GM21367 (cell line): ENCODE measurements at regions not wholly inside any gene's neighbourhood (a gene's known extent, or its start where the extent isn't known, plus 50 kb on each side); places are given as distances from the start of the nearest gene placed in this dataset.

Source experiments
- ATAC-seq: cut with Tn5 transposase; IDR thresholded peaks from one replicate; pipeline ENCODE4 v1.9.1; 2021; ENCODE audit not compliant: unreplicated experiment

DNA sequence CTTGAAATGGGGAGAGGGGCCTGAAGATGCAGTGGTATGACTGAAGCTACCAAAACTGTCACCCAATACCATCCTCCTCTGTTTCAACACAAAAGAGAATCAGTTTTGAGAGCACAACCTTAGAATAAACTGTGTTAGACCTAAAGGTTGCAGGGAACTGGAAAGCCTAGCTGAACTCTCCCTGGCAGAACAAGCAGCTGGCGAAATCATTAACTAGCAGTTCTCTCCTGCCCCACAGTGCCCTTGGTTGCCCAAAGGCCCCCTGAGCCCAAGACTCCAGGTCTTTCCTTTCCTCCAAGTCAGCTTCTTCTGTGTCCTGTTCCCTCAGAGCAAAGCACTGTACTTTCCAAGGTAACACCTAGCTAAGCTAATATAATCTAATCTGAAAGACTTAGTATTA lies 135.4 kb upstream of the SLC30A5 start:
- ATAC-seq, result no peak

DNA sequence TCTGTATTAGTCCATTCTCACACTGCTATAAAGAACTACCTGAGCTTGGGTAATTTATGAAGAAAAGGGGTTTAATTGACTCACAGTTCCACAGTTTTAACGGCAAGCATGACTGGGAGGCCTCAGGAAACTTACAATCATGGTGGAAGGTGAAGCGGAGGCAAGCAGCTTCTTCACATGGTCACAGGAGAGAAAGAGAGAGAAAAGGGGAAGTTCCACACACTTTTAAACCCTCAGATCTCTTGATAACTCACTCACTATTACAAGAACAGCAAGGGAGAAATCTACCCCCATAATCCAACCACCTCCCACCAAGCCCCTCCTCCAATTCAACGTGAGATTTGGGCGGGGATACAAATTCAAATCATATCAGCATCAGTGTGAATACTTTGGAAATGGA lies 133.4 kb upstream of the SLC30A5 start:
- ATAC-seq, result no peak

DNA sequence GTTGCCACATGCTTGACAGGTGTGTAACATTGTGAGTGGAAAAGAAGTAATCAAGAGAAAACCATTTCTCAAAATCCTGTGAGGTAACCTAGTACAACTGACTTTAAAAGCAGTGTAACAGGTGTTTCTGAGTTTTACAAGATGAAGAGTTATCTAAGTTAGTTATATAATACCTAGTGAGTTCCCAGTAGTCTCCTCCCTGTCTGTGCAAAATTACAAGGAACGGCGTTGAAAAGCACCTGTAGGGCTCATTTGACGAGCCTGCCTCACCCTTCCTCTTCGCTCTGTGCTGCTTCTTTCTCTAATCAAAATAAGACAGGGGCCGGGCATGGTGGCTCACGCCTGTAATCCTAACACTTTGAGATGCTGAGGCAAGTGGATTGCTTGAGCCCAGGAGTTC lies 132.9 kb upstream of the SLC30A5 start:
- ATAC-seq, result no peak

DNA sequence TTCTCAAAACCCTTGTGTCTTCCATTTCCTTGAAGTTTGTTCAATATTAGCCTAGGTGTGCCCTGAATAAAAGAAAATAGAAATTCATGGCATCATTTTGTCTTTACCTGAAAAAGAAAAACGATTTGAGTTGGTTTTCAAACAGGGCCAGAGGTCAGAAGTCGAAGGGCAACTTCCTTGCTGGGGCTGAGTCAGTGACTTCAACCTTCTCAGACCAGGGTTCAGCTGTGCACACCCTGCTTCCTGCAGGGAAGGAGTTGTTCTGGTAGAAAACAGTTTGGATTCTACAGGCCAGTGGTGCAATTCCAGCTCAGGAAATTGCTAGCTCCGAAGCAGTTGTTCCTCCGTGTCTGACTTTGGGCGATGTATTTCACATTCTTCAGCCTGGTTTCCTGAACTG lies 132.1 kb upstream of the SLC30A5 start:
- no peak for ATAC-seq

DNA sequence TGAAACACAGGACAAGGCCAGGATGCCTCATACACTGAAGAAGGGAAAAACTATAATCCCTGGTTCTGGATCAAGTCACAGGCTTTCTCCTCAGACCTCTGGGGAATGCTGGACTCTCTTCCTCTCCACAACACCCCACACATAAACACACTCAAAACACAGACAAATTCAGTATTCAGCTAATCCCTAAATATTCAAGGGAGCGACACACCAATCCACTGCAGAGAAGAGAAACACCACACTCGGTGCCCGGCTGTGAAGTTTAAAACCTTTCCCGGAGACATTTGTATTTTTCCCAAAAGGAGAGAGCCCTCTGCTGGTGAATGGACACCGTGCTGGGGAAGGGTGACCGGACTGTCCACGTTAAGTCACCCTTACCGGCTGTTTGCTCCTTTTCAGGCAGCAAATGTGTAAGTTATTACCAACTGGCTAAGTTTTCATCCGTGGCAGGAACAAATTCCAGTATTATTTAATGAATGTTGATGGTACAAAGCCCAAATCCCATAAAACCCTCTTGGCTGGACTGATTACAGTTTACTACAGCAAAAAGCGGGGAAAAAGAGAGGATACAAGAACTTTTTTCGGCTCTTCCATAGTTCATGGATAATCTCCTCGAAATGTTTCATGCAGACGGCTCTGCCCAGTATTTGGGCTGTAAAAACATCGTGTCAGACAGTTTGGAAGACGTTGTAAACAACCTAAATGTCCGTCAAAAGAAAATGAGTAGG lies 130.9 kb upstream of the SLC30A5 start:
- ATAC-seq, result no peak

DNA sequence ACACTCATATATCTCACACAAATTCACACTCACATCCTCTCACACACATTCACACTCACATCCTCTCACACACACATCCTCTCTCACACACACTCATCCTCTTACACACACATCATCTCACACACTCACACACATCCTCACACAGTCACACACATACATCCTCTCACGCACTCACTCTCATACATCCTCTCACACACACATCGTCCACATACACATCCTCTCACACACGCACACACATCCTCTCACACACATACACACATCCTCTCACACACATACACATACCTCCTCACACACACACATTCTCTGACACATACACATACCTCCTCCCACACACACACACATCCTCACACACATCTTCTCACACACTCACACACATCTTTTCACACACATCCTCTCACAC lies 129.1 kb upstream of the SLC30A5 start:
- ATAC-seq, result no peak

DNA sequence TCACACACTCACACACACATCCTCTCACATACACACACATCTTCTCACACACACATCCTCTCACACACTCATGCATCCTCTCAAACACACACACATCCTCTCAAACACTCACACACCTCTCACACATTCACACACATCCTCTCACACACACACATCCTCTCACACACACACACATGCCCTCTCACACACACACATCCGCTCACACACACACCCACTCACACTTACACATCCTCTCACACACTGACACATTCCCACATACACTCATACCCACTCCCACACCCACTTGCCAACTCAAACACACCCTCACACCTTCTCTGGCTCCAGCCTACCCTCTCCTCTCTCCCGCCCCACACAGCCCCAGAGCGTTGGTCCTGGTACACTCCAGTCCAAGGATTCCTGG lies 127.9 kb upstream of the SLC30A5 start:
- no peak for ATAC-seq

DNA sequence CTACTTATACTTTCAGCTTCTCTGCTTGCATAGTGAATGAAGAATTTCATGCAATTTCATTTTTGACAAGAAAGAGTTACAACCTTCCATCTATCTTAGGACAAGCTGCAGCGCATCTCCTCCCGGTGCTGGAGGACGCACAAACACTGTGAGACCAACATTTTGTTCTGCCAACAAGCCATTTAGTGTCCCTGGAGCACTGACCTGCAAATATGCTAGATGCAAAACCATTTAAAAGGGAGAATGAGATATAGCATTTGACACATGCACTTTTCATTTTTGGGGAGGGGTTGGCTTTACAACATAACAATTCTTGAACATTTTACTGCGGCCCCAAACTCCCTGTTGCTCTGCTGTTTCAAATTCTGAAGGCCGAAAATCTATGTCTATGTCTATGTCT lies 127.2 kb upstream of the SLC30A5 start:
- ATAC-seq, result no peak

DNA sequence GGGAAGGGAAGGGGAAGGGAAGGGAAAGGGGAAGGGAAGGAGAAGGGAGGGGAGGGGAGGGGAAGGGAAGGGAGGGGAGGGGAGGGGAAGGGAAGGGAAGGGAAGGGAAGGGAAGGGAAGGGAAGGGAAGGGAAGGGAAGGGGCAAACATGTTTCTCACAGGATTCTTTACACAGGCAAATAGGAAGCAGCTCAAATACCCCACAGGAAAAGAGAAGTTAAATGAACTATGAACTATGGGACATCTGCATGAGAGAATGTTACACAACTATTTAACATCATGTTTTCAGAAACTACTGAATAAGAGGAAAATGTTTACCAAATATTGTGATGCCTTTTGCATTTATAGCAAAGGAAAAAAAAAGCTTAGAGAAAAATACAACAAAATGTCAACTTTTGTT lies 125.4 kb upstream of the SLC30A5 start:
- no peak for ATAC-seq

DNA sequence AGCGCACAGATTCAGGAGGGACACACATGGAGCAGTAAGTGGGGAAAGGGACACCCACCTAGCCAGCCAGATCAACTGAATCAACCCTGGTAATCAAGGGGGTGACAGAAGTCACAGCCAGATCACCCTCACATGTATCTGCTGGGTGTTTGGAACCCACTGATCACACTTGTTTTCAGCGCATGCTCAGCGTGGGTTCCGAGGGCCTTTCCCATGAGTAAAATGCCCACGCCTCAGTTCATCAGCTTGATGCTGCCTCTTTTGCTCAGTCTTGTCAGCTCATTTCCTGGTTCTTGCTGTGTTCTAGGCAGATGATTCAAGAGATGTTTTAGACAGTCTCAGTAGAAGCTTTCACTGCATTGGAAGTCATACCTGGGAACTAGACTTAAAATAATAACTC lies 123.2 kb upstream of the SLC30A5 start:
- ATAC-seq, result no peak

DNA sequence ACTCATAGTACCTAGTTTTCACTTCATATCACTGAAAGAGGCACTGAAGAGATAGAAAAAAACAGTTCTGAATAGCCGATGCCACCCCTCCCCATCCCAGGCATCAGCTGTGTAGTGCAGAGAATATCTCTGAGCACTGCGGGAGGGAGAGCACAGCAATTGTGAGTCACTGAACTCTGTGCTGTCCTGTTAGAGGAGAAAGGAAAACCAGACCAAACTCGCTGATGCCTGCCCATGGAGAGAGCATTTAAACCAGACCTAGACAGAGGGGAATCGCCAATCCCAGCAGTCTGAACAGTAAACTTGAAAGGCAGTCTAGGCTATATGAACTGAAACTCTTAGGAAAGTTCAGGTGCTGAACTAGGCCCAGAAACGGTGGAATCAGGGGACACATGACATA lies 120.1 kb upstream of the SLC30A5 start:
- no peak for ATAC-seq

DNA sequence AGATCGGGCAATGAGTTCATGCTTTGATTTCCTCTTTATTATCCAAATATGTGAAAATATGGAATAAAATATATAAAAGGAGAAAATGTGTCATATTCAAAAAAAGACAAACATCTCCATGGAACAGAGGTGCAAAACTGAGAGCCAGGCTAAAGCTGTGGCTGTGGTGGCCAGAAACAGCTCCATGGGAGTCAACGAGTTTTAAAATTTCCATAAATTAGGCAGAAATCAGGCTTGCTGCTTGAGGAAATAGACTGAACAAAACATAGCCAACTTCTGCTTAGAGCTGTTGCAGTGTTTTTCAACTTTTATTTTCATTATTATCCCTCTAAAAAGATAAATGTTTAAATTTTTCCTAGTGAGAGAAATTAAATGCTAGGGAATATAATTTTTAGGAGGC lies 110.8 kb upstream of the SLC30A5 start:
- ATAC-seq, result no peak

DNA sequence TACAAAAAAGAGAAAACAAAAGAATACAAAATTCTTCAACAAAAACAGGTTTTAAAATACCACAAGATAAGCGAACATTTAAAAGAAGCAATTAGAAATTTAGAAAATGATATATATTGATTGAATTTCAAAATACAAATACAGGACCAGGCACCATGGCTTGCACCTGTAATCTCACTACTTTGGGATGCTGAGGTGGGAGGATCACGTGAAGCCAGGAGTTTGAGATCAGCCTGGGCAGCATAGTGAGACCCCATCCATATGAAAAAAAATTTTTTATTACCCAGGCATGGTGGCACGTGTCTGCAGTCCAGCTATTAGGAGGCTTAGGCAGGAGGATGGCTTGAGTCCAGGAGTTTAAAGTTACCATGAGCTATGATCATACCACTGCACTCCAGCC lies 109.9 kb upstream of the SLC30A5 start:
- no peak for ATAC-seq

DNA sequence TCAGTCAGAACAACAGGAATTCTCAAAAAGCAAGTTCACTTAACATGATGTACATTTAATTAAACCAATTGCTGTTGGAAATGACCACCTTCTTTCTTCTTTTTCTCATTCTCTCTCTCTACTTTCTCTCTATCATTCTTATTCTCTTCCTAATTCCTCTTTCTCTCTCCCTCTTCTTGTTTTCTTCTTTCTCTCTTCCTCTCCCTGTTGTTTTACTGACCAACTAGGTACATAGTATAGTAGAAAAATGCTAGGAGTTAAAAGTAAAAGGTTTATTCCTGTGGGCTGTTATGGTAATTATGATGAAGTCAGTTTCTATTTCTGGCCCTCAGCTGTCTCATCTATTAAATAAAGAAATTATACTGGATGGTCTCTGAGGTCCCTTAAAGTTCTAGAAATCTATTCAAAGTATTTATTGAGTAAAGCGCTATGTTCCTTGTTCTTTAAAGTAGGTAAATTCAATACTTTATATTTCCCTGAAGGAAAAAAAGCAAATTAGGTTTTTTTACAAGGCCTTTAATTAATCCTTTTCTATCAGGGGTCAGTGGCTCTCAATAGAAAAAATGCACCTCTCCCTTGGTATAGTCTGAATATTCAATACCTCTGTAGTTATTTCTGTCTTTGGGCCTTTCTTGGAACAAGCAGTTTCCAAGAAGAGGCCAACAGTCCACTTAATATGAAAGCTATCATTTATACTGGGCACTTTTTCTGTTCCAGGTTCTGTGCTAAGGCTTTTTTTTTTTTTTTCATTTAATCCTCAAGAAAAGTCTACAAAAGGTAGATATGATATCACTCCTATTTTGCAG lies 102.3 kb upstream of the SLC30A5 start:
- ATAC-seq, result no peak

DNA sequence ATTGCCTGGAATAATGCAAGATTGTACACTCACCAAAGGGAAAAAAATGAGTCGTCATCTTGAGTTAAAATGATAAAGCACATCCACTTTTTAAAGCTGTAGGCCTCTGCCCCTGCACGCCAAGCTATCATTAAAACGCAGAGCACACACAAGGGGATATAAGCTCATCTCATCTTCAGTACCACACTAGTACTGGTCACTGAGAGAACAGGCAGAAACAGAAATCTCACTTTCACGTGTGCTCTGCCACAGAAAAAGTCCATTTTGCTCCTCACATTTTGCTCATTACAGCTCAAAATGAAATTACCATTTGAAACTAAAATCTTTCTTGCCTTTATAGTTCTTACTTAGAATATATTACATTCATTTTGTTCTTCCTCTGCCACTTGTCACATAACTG lies 99.2 kb upstream of the SLC30A5 start:
- ATAC-seq, result peak; percentile 71

DNA sequence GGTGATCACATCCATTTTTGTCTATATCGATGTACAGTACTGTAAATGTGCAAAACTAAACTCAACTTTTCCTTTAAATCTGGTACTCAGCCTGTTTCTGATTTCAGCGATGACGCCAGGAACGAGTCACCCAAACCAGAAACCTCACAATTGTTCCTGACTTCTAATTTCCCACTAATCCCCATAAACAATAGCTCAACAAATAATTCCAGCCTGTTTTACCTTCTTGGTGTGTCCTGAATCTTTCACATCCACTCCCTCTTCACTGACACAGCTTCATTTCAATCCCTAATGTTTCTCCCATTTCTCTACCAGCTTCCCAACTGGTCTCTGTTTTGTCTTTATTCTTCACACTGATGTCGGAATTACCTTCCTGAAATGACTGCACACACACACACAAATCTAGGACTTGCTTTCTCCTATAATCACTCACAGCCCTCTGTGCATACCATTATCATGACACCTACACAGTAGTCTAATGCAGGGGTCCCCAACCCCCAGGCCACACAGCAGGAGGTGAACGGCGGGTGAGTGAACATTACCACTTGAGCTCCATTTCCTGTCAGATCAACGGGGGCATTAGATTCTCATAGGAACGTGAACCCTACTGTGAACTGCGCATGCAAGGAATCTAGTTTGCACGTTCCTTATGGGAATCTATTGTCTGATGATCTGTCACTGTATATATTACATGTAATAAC lies 97.8 kb upstream of the SLC30A5 start:
- ATAC-seq, result no peak

DNA sequence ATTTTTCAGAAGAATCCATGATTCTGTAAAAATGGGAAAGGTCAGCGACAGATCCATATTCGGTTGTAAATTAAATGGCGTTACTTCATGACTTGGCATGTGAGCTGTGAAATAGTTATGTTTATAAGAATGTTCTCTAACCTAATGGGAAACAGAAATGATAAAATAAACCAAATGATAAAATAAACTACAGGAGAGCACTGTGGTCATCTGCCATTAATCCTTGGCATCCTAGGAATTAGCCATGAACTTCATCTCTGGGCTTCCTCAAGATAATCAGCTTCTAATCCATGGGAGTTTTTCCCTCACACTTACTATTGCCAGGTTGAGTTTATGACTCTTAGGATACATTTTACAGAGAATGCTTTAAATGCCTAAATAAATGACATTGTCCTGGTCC lies 94.6 kb upstream of the SLC30A5 start:
- no peak for ATAC-seq

DNA sequence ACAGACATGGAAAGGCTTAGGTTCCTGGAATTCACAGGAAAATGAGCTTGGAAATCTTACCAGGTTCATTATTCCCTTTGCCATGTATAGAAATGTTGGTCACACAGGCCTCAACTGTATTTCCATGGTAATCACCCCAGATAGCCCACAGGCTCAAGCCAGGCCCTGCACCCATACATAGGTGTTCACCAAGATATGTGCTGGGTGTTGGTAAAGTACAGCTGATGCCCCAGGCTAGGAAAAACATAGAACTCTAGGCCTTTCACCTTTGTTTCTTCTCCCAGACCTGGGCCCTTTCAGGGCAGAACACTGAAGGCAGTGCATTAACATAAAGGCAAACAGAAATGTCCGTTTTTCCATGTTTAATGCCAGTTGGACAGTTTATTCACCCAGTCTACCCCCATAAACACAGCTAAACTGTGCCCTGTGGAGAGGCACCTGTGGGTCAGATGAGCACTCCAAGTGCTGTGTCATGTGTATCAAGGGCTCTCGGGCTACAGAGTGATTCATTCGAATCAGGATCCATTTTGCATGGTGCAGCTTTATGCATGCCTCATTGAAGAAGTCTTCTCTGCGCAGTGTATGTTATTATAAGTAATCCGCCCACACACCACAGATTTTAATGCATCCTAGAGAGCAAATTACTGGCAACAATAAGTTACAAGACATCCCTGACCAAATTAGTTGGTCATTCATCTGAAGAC lies 93.4 kb upstream of the SLC30A5 start:
- ATAC-seq, result no peak

DNA sequence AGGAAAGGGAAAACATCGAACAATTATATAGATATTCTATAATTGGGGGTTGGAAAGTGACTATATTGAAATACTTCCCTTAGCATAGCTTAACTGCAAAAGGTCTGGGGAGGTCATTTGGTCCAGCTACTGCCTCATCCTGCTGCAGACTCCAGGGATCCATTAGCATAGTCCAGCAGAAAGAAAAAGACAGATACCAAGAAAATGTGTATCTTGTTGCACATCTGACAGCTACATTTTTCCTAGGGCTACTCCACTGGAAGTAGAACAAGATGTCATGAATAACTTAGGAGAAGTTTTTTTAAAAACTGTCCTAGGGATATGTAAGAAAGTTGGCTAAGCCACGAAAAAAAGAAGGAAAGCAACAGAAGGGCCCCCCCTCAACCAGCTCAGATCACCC lies 92.9 kb upstream of the SLC30A5 start:
- ATAC-seq, result no peak

DNA sequence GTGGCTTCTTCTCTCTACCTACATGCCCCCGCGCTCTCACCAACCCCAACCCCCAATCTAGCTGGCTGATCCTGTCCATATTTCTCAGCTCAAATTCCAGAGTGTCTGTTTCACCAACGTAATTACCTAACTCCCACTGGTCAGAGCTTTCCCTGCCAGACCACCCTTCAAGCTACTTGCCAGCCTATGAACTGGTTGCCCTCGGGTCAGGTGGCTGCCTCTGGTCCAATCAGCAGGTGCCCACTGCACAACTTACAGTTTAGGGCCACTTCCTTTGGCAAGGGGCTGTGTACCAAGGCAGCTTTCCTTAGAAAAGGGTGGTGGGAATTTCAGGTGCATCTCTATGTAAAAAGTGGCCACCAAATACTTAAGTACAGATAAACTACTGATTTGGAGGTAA lies 92.2 kb upstream of the SLC30A5 start:
- ATAC-seq, result no peak

DNA sequence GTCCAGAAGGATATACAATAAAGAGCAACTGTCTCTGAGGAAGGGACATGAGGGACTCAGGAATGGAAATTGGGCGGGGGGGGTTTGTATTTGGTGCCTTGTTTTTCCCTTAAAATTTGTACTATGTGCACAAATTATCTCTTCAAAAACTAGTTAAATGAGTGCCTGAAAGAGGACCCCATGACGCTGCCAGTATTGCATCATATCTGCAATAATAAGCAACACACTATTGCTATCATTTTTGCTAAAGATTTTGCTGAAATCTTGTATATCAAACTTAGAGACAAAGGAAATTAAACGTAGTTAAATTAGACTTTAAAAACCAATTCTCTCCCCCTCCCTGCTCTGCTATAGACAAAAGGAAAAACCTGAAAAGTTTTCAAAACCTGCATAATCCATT lies 89.7 kb upstream of the SLC30A5 start:
- no peak for ATAC-seq

DNA sequence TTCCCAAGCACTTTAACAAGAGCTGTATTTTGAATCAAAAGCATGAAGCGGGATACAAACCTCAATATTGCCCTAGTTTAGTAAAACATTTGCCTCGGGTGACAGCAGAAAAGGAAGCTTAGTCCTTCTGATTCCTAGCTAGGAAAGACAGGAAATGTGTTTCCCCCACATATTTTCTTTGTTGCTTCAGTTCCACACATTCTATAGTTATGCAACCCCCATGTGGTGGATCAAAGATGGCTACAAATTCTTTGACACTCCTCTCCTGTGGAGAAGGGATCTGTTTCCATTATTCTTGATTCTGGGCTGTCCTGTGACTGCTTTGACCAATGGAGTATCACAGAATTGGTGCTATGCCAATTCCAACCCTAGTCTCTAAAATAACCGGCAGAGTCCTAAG lies 89.1 kb upstream of the SLC30A5 start:
- no peak for ATAC-seq
